ENCODE measurements at regions not wholly inside any gene's neighbourhood (a gene's known extent, or its start where the extent isn't known, plus 50 kb on each side); places are given as distances from the start of the nearest gene placed in this dataset.

DNA sequence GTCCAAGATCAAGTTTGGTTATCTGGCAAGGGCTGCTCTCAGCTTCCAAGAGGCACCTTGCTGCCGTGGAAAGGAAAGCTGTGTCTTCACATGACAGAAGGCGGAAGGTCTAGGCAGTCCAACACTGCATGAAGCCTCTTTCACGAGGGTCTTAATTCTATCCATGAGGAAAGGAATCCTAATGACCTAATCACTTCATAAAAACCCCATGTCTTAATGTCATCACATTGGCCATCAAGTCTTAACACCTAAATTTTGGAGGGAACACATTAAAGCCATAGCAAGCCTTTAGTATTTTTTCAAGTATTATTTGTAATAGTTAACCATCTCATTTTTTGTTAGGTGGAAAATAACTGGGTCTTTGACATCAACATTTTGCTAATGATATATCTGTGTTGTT is 858.3 kb downstream of the FLRT2 start:
- TF ChIP-seq CTCF (IDR thresholded peaks at IDR 0.05) = no peak

GRCh38 chr14:86373886-86374285 is 843.9 kb downstream of the FLRT2 start:
- TF ChIP-seq CTCF (IDR thresholded peaks at IDR 0.05) = no peak

- TF ChIP-seq CTCF (IDR thresholded peaks at IDR 0.05) = no peak
Measured at GRCh38 chr14:86372402-86372801, 842.5 kb downstream of the FLRT2 start.

- TF ChIP-seq CTCF (IDR thresholded peaks at IDR 0.05) = no peak
Measured at GRCh38 chr14:86364634-86365033, 834.7 kb downstream of the FLRT2 start.

- no peak for TF ChIP-seq CTCF (IDR thresholded peaks at IDR 0.05)
Measured at GRCh38 chr14:86363576-86363975, 833.6 kb downstream of the FLRT2 start.

DNA sequence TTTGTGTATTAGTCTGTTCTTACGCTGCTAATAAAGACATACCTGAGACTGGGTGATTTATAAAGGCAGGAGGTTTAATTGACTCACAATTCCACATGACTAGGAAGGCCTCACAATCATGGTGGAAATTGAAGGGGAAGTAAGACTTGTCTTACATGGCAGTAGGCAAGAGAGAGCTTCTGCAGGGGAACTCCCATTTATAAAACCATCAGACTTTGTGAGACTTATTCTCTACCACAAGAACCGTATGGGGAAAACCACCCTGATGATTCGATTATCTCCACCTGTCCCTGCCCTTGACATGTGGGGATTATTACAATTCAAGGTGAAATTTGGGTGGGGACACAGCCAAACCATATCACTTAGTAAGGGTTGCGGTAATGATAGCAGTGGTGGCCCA is 833.1 kb downstream of the FLRT2 start:
- no peak for TF ChIP-seq CTCF (IDR thresholded peaks at IDR 0.05)

DNA sequence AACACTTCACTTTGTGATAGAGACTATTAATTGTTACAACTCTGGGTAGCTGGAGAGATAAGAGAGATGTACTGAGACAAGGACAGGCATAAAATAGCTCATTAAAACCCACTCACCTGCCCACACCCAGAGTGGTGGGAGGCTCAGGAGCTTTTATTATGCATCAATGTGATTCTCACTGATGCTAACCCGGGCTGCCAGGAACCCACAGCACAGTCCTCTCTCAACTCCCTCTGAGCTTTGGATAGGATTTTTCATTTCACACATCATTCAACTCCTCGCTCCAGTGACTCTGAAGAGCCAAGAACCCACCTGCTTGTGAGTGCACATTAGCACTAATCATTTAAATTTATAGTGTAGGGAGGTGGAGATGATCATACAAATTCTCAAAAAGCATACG is 827.9 kb downstream of the FLRT2 start:
- no peak for TF ChIP-seq CTCF (IDR thresholded peaks at IDR 0.05)

DNA sequence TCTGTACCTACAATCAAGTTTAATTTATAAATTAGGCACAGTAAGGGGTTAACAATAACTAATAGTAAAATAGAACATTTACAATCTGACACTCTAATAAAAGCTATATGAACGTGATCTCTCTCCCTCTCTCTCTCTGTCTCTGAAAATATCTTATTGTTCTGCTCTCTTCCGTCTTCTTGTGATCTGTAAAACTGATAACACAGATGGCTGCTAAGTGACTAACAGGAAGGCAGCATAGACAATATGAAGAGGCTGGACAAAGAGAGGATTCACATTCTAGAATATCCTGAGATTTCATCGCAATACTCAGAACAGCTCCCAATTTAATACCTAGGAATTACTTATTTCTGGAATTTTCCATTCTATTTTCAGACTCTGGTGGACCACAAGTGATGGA is 827.2 kb downstream of the FLRT2 start:
- TF ChIP-seq CTCF (IDR thresholded peaks at IDR 0.05) = no peak

Data from LNCAP (cell line).